ENCODE measurements at regions not wholly inside any gene's neighbourhood (a gene's known extent, or its start where the extent isn't known, plus 50 kb on each side); places are given as distances from the start of the nearest gene placed in this dataset.
"Not testable (repeated sequence)": the region's sequence is repeated elsewhere in the genome, so short reads cannot be mapped to it uniquely, and the experiment has no call there.

DNA sequence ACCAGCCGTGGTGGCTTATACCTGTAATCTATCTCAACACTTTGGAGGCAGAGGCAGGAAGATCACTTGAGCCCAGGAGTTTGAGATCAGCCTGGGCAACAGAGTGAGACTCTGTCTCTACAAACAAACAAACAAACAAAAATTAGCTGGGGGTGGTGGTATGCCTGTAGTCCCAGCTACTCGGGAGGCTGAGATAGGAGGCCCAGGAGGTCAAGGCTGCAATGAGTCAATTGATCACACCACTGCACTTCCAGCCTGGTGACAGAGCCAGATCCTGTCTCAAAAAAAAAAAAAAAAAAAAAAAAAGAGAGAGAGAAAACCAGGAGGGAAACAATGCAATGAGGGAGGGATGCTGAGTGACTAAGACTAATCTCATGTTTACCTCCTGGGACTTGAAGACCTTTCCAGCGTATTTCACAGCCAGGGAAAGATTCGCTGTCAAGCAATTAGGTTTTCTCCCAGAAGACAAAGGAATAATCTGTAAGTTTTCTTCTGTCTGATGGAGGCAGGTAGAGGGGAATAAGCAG is 51.1 kb upstream of the MIER3 start:
- Histone ChIP-seq H3K4me2 (ENCODE audit: low read length) (peak overlapping the region; percentile 40; the same call in 1 of the 2 replicates), H3K79me2 (ENCODE audit: low read length) (no peaks in the 10 kb centered on the region), H3K4me3 (ENCODE audit: low read length) (no peak overlapping the region), H3K9ac (ENCODE audit: low read length) (no peak overlapping the region), H3F3A (ENCODE audit: low read length, unreplicated experiment) (no peaks in the 10 kb centered on the region), H3K27me3 (ENCODE audit: low read length) (no peaks in the 10 kb centered on the region), H2AFZ (ENCODE audit: low read length) (no peak overlapping the region), H3K9me2 (replicated peaks; ENCODE audit: low read length) (no peaks in the 10 kb centered on the region), H3K4me1 (ENCODE audit: insufficient read depth, low read length) (peaks cover 15% of the 10 kb centered on the region), H4K20me1 (ENCODE audit: low read length) (no peaks in the 10 kb centered on the region), H3K27ac (ENCODE audit: low read length) (0 out of 2 replicates have a peak overlapping the region, but pooled peaks have one; percentile 21), H3K36me3 (ENCODE audit: low read depth, low read length) (no peaks in the 10 kb centered on the region), H3K9me3 (ENCODE audit: low read length) (no peaks in the 10 kb centered on the region)
- CTCF ChIA-PET, result no interaction called here
- DNase-seq (peak; percentile 52), ATAC-seq (no peak)
- TF ChIP-seq, protein P1, sequence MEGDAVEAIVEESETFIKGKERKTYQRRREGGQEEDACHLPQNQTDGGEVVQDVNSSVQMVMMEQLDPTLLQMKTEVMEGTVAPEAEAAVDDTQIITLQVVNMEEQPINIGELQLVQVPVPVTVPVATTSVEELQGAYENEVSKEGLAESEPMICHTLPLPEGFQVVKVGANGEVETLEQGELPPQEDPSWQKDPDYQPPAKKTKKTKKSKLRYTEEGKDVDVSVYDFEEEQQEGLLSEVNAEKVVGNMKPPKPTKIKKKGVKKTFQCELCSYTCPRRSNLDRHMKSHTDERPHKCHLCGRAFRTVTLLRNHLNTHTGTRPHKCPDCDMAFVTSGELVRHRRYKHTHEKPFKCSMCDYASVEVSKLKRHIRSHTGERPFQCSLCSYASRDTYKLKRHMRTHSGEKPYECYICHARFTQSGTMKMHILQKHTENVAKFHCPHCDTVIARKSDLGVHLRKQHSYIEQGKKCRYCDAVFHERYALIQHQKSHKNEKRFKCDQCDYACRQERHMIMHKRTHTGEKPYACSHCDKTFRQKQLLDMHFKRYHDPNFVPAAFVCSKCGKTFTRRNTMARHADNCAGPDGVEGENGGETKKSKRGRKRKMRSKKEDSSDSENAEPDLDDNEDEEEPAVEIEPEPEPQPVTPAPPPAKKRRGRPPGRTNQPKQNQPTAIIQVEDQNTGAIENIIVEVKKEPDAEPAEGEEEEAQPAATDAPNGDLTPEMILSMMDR (conservative IDR thresholded peaks at IDR 0.05; ENCODE audit: low read depth, low read length), result no peak
- no peak for TF ChIP-seq EZH2 (IDR thresholded peaks at IDR 0.05; ENCODE audit: low read length, unreplicated experiment)
- no peak for TF ChIP-seq EZH2phosphoT487 (IDR thresholded peaks at IDR 0.05; ENCODE audit: borderline replicate concordance, low read length)
- no TSS peak for BruUV-seq (replicated peaks)
- intact Hi-C loops (cut with micrococcal nuclease), result no loop called here
- POLR2A ChIA-PET (ENCODE audit: unreplicated experiment), result no interaction called here

DNA sequence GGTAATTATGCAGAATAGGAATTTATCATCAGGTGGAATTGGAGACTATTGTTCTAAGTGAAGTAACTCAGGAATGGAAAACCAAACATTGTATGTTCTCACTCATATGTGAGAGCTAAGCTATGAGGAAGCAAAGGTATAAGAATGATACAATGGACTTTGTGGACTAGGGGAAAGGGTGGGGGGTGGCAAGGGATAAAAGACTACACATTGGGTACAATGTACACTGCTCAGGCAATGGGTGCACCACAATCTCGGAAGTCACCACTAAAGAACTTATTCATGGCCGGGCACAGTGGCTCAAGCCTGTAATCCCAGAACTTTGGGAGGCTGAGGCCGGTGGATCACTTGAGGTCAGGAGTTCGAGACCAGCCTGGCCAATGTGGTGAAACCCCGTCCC is 51.6 kb upstream of the MIER3 start:
- intact Hi-C loops (cut with micrococcal nuclease); H3F3A ChIP-seq (ENCODE audit: low read length, unreplicated experiment); H3K27me3 ChIP-seq (ENCODE audit: low read length); ATAC-seq; CTCF ChIA-PET; H3K36me3 ChIP-seq (ENCODE audit: low read depth, low read length); H3K9me3 ChIP-seq (ENCODE audit: low read length); H3K9me2 ChIP-seq (replicated peaks; ENCODE audit: low read length); BruUV-seq (replicated peaks); H4K20me1 ChIP-seq (ENCODE audit: low read length); H2AFZ ChIP-seq (ENCODE audit: low read length); DNase-seq; POLR2A ChIA-PET (ENCODE audit: unreplicated experiment); H3K4me3 ChIP-seq (ENCODE audit: low read length); H3K79me2 ChIP-seq (ENCODE audit: low read length); H3K9ac ChIP-seq (ENCODE audit: low read length): not testable (repeated sequence)
- Histone ChIP-seq H3K4me2 (ENCODE audit: low read length) (peak overlapping the region; percentile 40; the same call in 1 of the 2 replicates), H3K27ac (ENCODE audit: low read length) (0 out of 2 replicates have a peak overlapping the region, but pooled peaks have one; percentile 21), H3K4me1 (ENCODE audit: insufficient read depth, low read length) (peaks cover 15% of the 10 kb centered on the region)

DNA sequence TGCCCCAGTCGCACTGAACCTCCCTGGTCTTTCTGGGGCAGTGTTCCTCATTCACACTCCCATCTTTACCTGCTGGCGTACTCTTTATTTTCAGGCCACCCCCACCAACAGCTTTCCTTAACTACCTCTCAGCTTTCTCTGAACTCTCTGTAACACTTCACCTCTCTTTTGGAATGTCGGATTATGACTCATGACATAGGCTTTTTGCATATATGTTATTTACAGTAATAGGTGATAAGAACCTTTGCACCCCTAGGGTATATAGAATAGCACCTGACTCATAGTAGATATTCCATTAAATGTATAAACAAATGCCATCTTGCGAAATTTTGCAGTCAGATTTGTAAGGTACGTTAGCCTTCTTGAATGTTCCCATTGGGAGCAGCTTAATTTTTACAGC is 52.9 kb upstream of the MIER3 start:
- intact Hi-C loops (cut with micrococcal nuclease), result no loop called here
- Histone ChIP-seq H3F3A (ENCODE audit: low read length, unreplicated experiment) (no peaks in the 10 kb centered on the region), H3K79me2 (ENCODE audit: low read length) (no peaks in the 10 kb centered on the region), H3K9me3 (ENCODE audit: low read length) (no peaks in the 10 kb centered on the region), H4K20me1 (ENCODE audit: low read length) (no peaks in the 10 kb centered on the region), H3K9me2 (replicated peaks; ENCODE audit: low read length) (no peaks in the 10 kb centered on the region), H3K4me3 (ENCODE audit: low read length) (no peak overlapping the region), H2AFZ (ENCODE audit: low read length) (no peak overlapping the region), H3K36me3 (ENCODE audit: low read depth, low read length) (no peaks in the 10 kb centered on the region), H3K27me3 (ENCODE audit: low read length) (no peaks in the 10 kb centered on the region), H3K4me2 (ENCODE audit: low read length) (peak overlapping the region; percentile 39; the same call in 1 of the 2 replicates), H3K27ac (ENCODE audit: low read length) (peak overlapping the region; percentile 39), H3K4me1 (ENCODE audit: insufficient read depth, low read length) (peaks cover 15% of the 10 kb centered on the region), H3K9ac (ENCODE audit: low read length) (no peak overlapping the region)
- ChIA-PET POLR2A (ENCODE audit: unreplicated experiment) (interaction anchor here (0.6 kb wide), 1 partner anchor 133 kb away, joined by 4 read pairs; no protein-coding TSS in a partner anchor), CTCF (interaction anchor here (0.6 kb wide), 1 partner anchor 1109 kb away, joined by 3 read pairs; no protein-coding TSS in a partner anchor)
- peak; percentile 88 for DNase-seq
- no peak for TF ChIP-seq EZH2phosphoT487 (IDR thresholded peaks at IDR 0.05; ENCODE audit: borderline replicate concordance, low read length)
- TF ChIP-seq, protein P1 (conservative IDR thresholded peaks at IDR 0.05; ENCODE audit: low read depth, low read length), result no peak
- TF ChIP-seq EZH2 (IDR thresholded peaks at IDR 0.05; ENCODE audit: low read length, unreplicated experiment), result no peak
- peak; percentile 56; the same call in 1 of the 2 replicates for ATAC-seq
- no TSS peak for BruUV-seq (replicated peaks)
